ENCODE measurements at regions not wholly inside any gene's neighbourhood (a gene's known extent, or its start where the extent isn't known, plus 50 kb on each side); places are given as distances from the start of the nearest gene placed in this dataset.

DNA sequence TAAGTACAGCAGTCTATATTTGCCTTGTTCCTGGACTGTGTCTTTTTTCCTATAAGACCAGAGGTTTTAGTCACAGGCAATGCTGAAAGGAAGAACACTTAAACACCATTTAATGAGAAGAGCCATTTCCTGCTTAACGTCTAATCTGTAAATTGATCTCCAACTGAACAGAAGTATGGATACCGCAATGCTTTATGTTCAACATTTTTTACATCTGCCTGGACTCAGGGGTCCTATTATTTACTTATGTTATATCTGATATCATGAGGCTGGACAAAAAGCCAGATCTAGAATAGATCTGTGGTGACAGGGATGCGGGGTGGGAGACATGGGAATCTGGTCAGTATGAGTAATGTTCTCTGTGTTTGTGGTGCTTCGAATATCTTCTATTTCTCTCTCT is 334.6 kb upstream of the MPDZ start:
- DNase-seq (ENCODE audit: low read depth in 1 of 2, low spot score in 1 of 2) (no peak), ATAC-seq (no peak), FAIRE-seq (no peak)
- H3K4me3 ChIP-seq = no peak overlapping the region
- 39% methylated on average over 4 of the region's 4 CpGs for WGBS (ENCODE audit: missing lambda C conversion rate)
- no peak overlapping the region for H3K4me2 ChIP-seq
- no peak for TF ChIP-seq ZSCAN20 (CRISPR knock-in tag; IDR thresholded peaks at IDR 0.05)
- no peak for TF ChIP-seq SMC3 (IDR thresholded peaks at IDR 0.05)
- no peak for TF ChIP-seq ESRRA (IDR thresholded peaks at IDR 0.05; ENCODE audit: borderline replicate concordance, low read length)
- TF ChIP-seq MYC (IDR thresholded peaks at IDR 0.05; ENCODE audit: borderline replicate concordance, low read length) = no peak
- TF ChIP-seq RAD21 (conservative IDR thresholded peaks at IDR 0.05 in 1 of 2, IDR thresholded peaks at IDR 0.05 in 1 of 2) = no peak
- TF ChIP-seq, protein P1, sequence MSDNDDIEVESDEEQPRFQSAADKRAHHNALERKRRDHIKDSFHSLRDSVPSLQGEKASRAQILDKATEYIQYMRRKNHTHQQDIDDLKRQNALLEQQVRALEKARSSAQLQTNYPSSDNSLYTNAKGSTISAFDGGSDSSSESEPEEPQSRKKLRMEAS (IDR thresholded peaks at IDR 0.05) = no peak
- no peak for TF ChIP-seq KDM5A (IDR thresholded peaks at IDR 0.05)
- no peak for TF ChIP-seq TFCP2L1 (CRISPR knock-in tag; IDR thresholded peaks at IDR 0.05)
- TF ChIP-seq CBX2 (IDR thresholded peaks at IDR 0.05; ENCODE audit: borderline replicate concordance, low read depth) = no peak
- TF ChIP-seq GATA3 (IDR thresholded peaks at IDR 0.05; ENCODE audit: borderline replicate concordance) = no peak
- TF ChIP-seq, protein P2, sequence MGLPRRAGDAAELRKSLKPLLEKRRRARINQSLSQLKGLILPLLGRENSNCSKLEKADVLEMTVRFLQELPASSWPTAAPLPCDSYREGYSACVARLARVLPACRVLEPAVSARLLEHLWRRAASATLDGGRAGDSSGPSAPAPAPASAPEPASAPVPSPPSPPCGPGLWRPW (IDR thresholded peaks at IDR 0.05) = no peak
- TF ChIP-seq CBX8 (IDR thresholded peaks at IDR 0.05) = no peak
- TF ChIP-seq NFE2L2 (conservative IDR thresholded peaks at IDR 0.05; ENCODE audit: low read length) = no peak
- no peak for TF ChIP-seq NPAS2 (CRISPR knock-in tag; IDR thresholded peaks at IDR 0.05; ENCODE audit: borderline replicate concordance)
- no peak for TF ChIP-seq MAZ (IDR thresholded peaks at IDR 0.05; ENCODE audit: borderline replicate concordance, low read depth, low read length)
- TF ChIP-seq CHD2 (IDR thresholded peaks at IDR 0.05; ENCODE audit: low read length, partially characterized antibody) = no peak
- TF ChIP-seq, protein P3, sequence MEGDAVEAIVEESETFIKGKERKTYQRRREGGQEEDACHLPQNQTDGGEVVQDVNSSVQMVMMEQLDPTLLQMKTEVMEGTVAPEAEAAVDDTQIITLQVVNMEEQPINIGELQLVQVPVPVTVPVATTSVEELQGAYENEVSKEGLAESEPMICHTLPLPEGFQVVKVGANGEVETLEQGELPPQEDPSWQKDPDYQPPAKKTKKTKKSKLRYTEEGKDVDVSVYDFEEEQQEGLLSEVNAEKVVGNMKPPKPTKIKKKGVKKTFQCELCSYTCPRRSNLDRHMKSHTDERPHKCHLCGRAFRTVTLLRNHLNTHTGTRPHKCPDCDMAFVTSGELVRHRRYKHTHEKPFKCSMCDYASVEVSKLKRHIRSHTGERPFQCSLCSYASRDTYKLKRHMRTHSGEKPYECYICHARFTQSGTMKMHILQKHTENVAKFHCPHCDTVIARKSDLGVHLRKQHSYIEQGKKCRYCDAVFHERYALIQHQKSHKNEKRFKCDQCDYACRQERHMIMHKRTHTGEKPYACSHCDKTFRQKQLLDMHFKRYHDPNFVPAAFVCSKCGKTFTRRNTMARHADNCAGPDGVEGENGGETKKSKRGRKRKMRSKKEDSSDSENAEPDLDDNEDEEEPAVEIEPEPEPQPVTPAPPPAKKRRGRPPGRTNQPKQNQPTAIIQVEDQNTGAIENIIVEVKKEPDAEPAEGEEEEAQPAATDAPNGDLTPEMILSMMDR (IDR thresholded peaks at IDR 0.05) = no peak
- no peak for TF ChIP-seq JUNB (IDR thresholded peaks at IDR 0.05)
- TF ChIP-seq FOXS1 (CRISPR knock-in tag; IDR thresholded peaks at IDR 0.05) = no peak
- CTCF ChIA-PET = no interaction called here
- no peaks in the 10 kb centered on the region for H3K9me3 ChIP-seq
- no peak overlapping the region for H3K27ac ChIP-seq
- POLR2A ChIA-PET = no interaction called here
- H3K4me1 ChIP-seq = no peaks in the 10 kb centered on the region

DNA sequence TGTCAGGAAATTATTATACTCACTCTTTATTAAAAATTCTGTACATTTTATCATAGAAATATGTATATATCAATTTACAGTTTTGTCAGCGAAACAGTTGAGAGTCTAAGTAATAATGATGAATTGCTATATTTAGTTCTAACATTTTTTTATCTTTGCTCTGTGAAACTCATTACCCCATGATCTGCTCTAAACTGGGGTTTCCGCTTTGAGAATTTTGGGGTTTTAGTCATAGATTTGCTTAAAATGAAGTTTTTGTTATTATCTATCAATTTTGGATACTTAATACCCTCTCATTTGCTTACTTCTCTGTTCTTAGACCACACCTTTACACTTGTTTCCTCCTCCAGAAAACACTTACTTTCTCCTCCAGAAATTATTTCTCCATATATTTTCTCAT is 333.8 kb upstream of the MPDZ start:
- POLR2A ChIA-PET = no interaction called here
- Histone ChIP-seq H3K4me1 (no peaks in the 10 kb centered on the region), H3K4me3 (no peak overlapping the region), H3K4me2 (no peak overlapping the region), H3K9me3 (no peaks in the 10 kb centered on the region), H3K27ac (no peak overlapping the region)
- DNase-seq (ENCODE audit: low read depth in 1 of 2, low spot score in 1 of 2) = no peak
- CTCF ChIA-PET = no interaction called here
- no peak for FAIRE-seq
- 12% methylated on average over 2 of the region's 2 CpGs for WGBS (ENCODE audit: missing lambda C conversion rate)
- ATAC-seq = no peak
- TF ChIP-seq, protein P4, sequence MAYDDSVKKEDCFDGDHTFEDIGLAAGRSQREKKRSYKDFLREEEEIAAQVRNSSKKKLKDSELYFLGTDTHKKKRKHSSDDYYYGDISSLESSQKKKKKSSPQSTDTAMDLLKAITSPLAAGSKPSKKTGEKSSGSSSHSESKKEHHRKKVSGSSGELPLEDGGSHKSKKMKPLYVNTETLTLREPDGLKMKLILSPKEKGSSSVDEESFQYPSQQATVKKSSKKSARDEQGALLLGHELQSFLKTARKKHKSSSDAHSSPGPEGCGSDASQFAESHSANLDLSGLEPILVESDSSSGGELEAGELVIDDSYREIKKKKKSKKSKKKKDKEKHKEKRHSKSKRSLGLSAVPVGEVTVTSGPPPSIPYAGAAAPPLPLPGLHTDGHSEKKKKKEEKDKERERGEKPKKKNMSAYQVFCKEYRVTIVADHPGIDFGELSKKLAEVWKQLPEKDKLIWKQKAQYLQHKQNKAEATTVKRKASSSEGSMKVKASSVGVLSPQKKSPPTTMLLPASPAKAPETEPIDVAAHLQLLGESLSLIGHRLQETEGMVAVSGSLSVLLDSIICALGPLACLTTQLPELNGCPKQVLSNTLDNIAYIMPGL (CRISPR knock-in tag; IDR thresholded peaks at IDR 0.05; ENCODE audit: borderline replicate concordance) = no peak
- TF ChIP-seq ZC3H11A (IDR thresholded peaks at IDR 0.05) = no peak
- no peak for TF ChIP-seq CHD4 (IDR thresholded peaks at IDR 0.05; ENCODE audit: borderline replicate concordance)
- TF ChIP-seq MYC (IDR thresholded peaks at IDR 0.05; ENCODE audit: borderline replicate concordance, low read length) = no peak
- no peak for TF ChIP-seq HDAC2 (IDR thresholded peaks at IDR 0.05)
- TF ChIP-seq NFE2L2 (conservative IDR thresholded peaks at IDR 0.05; ENCODE audit: low read length) = no peak
- TF ChIP-seq GATA3 (IDR thresholded peaks at IDR 0.05; ENCODE audit: borderline replicate concordance) = no peak
- TF ChIP-seq RFX5 (IDR thresholded peaks at IDR 0.05) = no peak
- TF ChIP-seq HEYL (CRISPR knock-in tag; IDR thresholded peaks at IDR 0.05) = no peak
- TF ChIP-seq, protein P5, sequence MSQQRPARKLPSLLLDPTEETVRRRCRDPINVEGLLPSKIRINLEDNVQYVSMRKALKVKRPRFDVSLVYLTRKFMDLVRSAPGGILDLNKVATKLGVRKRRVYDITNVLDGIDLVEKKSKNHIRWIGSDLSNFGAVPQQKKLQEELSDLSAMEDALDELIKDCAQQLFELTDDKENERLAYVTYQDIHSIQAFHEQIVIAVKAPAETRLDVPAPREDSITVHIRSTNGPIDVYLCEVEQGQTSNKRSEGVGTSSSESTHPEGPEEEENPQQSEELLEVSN (IDR thresholded peaks at IDR 0.05; ENCODE audit: borderline replicate concordance, low read depth) = no peak
- TF ChIP-seq, protein P2 (IDR thresholded peaks at IDR 0.05) = no peak
- no peak for TF ChIP-seq POLR2A (IDR thresholded peaks at IDR 0.05; ENCODE audit: low read length)
- no peak for TF ChIP-seq MAZ (IDR thresholded peaks at IDR 0.05; ENCODE audit: borderline replicate concordance, low read depth, low read length)
- no peak for TF ChIP-seq KDM5A (IDR thresholded peaks at IDR 0.05)
- TF ChIP-seq, protein P6, sequence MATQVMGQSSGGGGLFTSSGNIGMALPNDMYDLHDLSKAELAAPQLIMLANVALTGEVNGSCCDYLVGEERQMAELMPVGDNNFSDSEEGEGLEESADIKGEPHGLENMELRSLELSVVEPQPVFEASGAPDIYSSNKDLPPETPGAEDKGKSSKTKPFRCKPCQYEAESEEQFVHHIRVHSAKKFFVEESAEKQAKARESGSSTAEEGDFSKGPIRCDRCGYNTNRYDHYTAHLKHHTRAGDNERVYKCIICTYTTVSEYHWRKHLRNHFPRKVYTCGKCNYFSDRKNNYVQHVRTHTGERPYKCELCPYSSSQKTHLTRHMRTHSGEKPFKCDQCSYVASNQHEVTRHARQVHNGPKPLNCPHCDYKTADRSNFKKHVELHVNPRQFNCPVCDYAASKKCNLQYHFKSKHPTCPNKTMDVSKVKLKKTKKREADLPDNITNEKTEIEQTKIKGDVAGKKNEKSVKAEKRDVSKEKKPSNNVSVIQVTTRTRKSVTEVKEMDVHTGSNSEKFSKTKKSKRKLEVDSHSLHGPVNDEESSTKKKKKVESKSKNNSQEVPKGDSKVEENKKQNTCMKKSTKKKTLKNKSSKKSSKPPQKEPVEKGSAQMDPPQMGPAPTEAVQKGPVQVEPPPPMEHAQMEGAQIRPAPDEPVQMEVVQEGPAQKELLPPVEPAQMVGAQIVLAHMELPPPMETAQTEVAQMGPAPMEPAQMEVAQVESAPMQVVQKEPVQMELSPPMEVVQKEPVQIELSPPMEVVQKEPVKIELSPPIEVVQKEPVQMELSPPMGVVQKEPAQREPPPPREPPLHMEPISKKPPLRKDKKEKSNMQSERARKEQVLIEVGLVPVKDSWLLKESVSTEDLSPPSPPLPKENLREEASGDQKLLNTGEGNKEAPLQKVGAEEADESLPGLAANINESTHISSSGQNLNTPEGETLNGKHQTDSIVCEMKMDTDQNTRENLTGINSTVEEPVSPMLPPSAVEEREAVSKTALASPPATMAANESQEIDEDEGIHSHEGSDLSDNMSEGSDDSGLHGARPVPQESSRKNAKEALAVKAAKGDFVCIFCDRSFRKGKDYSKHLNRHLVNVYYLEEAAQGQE (IDR thresholded peaks at IDR 0.05) = no peak
- TF ChIP-seq FOSB (CRISPR knock-in tag; IDR thresholded peaks at IDR 0.05) = no peak
- no peak for TF ChIP-seq ZSCAN20 (CRISPR knock-in tag; IDR thresholded peaks at IDR 0.05)
- TF ChIP-seq CEBPB (IDR thresholded peaks at IDR 0.05) = no peak

Data from A549 (cell line).